RWPE2 (cell line): ENCODE measurements at regions not wholly inside any gene's neighbourhood (a gene's known extent, or its start where the extent isn't known, plus 50 kb on each side); places are given as distances from the start of the nearest gene placed in this dataset.
A peak's percentile ranks its signal among the peaks of the same experiment; 100 is the strongest.
"Not testable (repeated sequence)": the region's sequence is repeated elsewhere in the genome, so short reads cannot be mapped to it uniquely, and the experiment has no call there.

Experiments used
- ATAC-seq: fragments of 200-7000 bp; cut with Tn5 transposase; 3 replicates; pipeline ENCODE4 v1.9.1; 2021; ENCODE audit warnings: low read depth
- DNase-seq: peaks from one replicate; pipeline ENCODE4 v3.0.0-alpha.2; 2020; ENCODE audit warnings: low spot score
- H3K27ac ChIP-seq: fragments of 450-650 bp; 2 replicates; pipeline ENCODE4 v1.5.1; 2017; ENCODE audit warnings: mild to moderate bottlenecking; ENCODE audit not compliant: poor library complexity, severe bottlenecking
- H3K27me3 ChIP-seq: fragments of 250-450 bp; sonication (Bioruptor Pico); 2 replicates; pipeline ENCODE4 v1.5.1; 2021; ENCODE audit warnings: mild to moderate bottlenecking, moderate library complexity; ENCODE audit not compliant: insufficient read depth, poor library complexity, severe bottlenecking
- H3K36me3 ChIP-seq: fragments of 250-450 bp; sonication (Bioruptor Pico); 2 replicates; pipeline ENCODE4 v1.5.1; 2020; ENCODE audit warnings: low read depth, mild to moderate bottlenecking, moderate library complexity
- H3K4me1 ChIP-seq: fragments of 250-450 bp; sonication (Bioruptor Pico); 2 replicates; pipeline ENCODE4 v1.5.1; 2021; ENCODE audit warnings: mild to moderate bottlenecking, moderate library complexity; ENCODE audit not compliant: insufficient read depth, poor library complexity, severe bottlenecking
- H3K4me3 ChIP-seq: fragments of 250-450 bp; sonication (Bioruptor Pico); 2 replicates; pipeline ENCODE4 v1.5.1; 2021; ENCODE audit warnings: mild to moderate bottlenecking, moderate library complexity; ENCODE audit not compliant: severe bottlenecking
- H3K9me3 ChIP-seq: fragments of 250-450 bp; sonication (Bioruptor Pico); 2 replicates; pipeline ENCODE4 v1.5.1; 2021; ENCODE audit warnings: mild to moderate bottlenecking, moderate library complexity; ENCODE audit not compliant: severe bottlenecking
- CTCF ChIP-seq: fragments of 450-650 bp; IDR thresholded peaks from one replicate; pipeline ENCODE4 v1.5.1; 2017; ENCODE audit warnings: mild to moderate bottlenecking, moderate library complexity; ENCODE audit not compliant: poor library complexity, severe bottlenecking

GRCh38 chr7:26087321-26088091 lies 64.5 kb upstream of the NFE2L3 start:
- Histone ChIP-seq H3K27ac (peak overlapping the region; percentile 92), H3K9me3 (no peaks in the 10 kb centered on the region), H3K4me1 (peaks cover 55% of the 10 kb centered on the region), H3K4me3 (no peak overlapping the region), H3K27me3 (no peaks in the 10 kb centered on the region), H3K36me3 (no peaks in the 10 kb centered on the region)
- no peak for TF ChIP-seq CTCF
- ATAC-seq, result peak; percentile 90
- DNase-seq, result peak; percentile 67

DNA sequence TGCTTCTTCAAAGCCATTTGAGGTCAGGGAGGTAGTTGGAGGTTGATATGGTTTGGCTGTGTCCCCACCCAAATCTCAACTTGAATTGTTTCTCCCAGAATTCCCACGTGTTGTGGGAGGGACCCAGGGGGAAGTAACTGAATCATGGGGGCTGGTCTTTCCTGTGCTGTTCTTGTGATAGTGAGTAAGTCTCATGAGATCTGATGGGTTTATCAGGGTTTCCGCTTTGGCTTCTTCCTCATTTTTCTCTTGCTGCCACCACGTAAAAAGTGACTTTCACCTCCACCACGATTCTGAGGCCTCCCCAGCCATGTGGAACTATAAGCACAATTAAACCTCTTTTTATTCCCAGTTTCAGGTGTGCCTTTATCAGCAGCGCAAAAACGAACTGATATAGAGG lies 62.5 kb upstream of the NFE2L3 start:
- not testable (repeated sequence) for H3K36me3 ChIP-seq, H3K27me3 ChIP-seq, H3K9me3 ChIP-seq, H3K4me3 ChIP-seq, DNase-seq, H3K27ac ChIP-seq, ATAC-seq
- H3K4me1 ChIP-seq, result peaks cover 37% of the 10 kb centered on the region

GRCh38 chr7:26090927-26091519 lies 61.0 kb upstream of the NFE2L3 start:
- DNase-seq (no peak), ATAC-seq (no peak)
- no peaks in the 10 kb centered on the region for H3K27me3 ChIP-seq
- no peaks in the 10 kb centered on the region for H3K36me3 ChIP-seq
- no peaks in the 10 kb centered on the region for H3K9me3 ChIP-seq
- peaks cover 32% of the 10 kb centered on the region for H3K4me1 ChIP-seq
- TF ChIP-seq CTCF, result peak; percentile 86
- no peak overlapping the region for H3K4me3 ChIP-seq
- peak overlapping the region; percentile 28 for H3K27ac ChIP-seq

- Histone ChIP-seq H3K4me3 (no peak overlapping the region), H3K9me3 (no peaks in the 10 kb centered on the region), H3K27ac (peak overlapping the region; percentile 28), H3K27me3 (no peaks in the 10 kb centered on the region), H3K4me1 (peaks cover 28% of the 10 kb centered on the region), H3K36me3 (no peaks in the 10 kb centered on the region)
- ATAC-seq, result peak; percentile 54
- no peak for TF ChIP-seq CTCF
- DNase-seq, result no peak
These were observed 60.1 kb upstream of the NFE2L3 start for GRCh38 chr7:26091933-26092332.

GRCh38 chr7:26093023-26093422 lies 59.0 kb upstream of the NFE2L3 start:
- Histone ChIP-seq H3K27ac (no peak overlapping the region), H3K4me1 (peaks cover 21% of the 10 kb centered on the region), H3K9me3 (no peaks in the 10 kb centered on the region), H3K36me3 (no peaks in the 10 kb centered on the region), H3K4me3 (no peak overlapping the region), H3K27me3 (no peaks in the 10 kb centered on the region)
- ATAC-seq, result no peak
- no peak for TF ChIP-seq CTCF
- DNase-seq, result no peak
